ENCODE measurements at regions not wholly inside any gene's neighbourhood (a gene's known extent, or its start where the extent isn't known, plus 50 kb on each side); places are given as distances from the start of the nearest gene placed in this dataset.

- no peak for TF ChIP-seq CTCF (IDR thresholded peaks at IDR 0.05)
- no peak for TF ChIP-seq EZH2 (IDR thresholded peaks at IDR 0.05)
Observed at GRCh38 chr1:213864091-213864490, 123.7 kb upstream of the PROX1 start.

All from neural progenitor cell (in vitro differentiated cells).